SIG-M5 treated with dmso at 0.1 percent for 504 hours (cell line): ENCODE measurements at regions not wholly inside any gene's neighbourhood (a gene's known extent, or its start where the extent isn't known, plus 50 kb on each side); places are given as distances from the start of the nearest gene placed in this dataset.
"Not testable (repeated sequence)": the region's sequence is repeated elsewhere in the genome, so short reads cannot be mapped to it uniquely, and the experiment has no call there.

Source experiments
- DNase-seq: peaks from one replicate; lab custom pipeline; 2025; ENCODE audit not compliant: unreplicated experiment; lab: John Stamatoyannopoulos, UW

- no peak for DNase-seq
Measured at GRCh38 chr4:55028196-55028595, 97.2 kb downstream of the KDR start.

GRCh38 chr4:55027596-55027995 is 97.8 kb downstream of the KDR start:
- no peak for DNase-seq

GRCh38 chr4:55025456-55025855 is 99.9 kb downstream of the KDR start:
- DNase-seq, result not testable (repeated sequence)

GRCh38 chr4:55023030-55023429 is 102.4 kb downstream of the KDR start:
- no peak for DNase-seq

- DNase-seq, result no peak
Measured at GRCh38 chr4:55021214-55021613, 104.2 kb downstream of the KDR start.

- DNase-seq, result no peak
Measured at GRCh38 chr4:55020131-55020530, 105.3 kb downstream of the KDR start.

- no peak for DNase-seq
Measured at GRCh38 chr4:55018978-55019377, 106.4 kb downstream of the KDR start.

- no peak for DNase-seq
Measured at GRCh38 chr4:55018521-55018920, 106.9 kb downstream of the KDR start.

GRCh38 chr4:55017406-55017805 is 108.0 kb downstream of the KDR start:
- DNase-seq, result no peak

GRCh38 chr4:55016131-55016530 is 109.3 kb downstream of the KDR start:
- DNase-seq, result no peak

GRCh38 chr4:55014876-55015275 is 110.5 kb downstream of the KDR start:
- no peak for DNase-seq

GRCh38 chr4:55013431-55013955 is 111.9 kb downstream of the KDR start:
- DNase-seq, result no peak

GRCh38 chr4:55012363-55013230 is 112.8 kb downstream of the KDR start:
- DNase-seq, result no peak

- DNase-seq, result no peak
Measured at GRCh38 chr4:55011761-55012160, 113.6 kb downstream of the KDR start.

- DNase-seq, result no peak
Measured at GRCh38 chr4:55010550-55010949, 114.8 kb downstream of the KDR start.

GRCh38 chr4:55008166-55009056 is 117.0 kb downstream of the KDR start:
- no peak for DNase-seq

- no peak for DNase-seq
Measured at GRCh38 chr4:55005910-55006309, 119.5 kb downstream of the KDR start.

GRCh38 chr4:55004831-55005230 is 120.6 kb downstream of the KDR start:
- DNase-seq, result no peak

- no peak for DNase-seq
Measured at GRCh38 chr4:55002431-55002830, 123.0 kb downstream of the KDR start.

GRCh38 chr4:55001538-55001937 is 123.9 kb downstream of the KDR start:
- DNase-seq, result no peak

GRCh38 chr4:54999003-54999402 is 126.4 kb downstream of the KDR start:
- no peak for DNase-seq
